ENCODE measurements at regions not wholly inside any gene's neighbourhood (a gene's known extent, or its start where the extent isn't known, plus 50 kb on each side); places are given as distances from the start of the nearest gene placed in this dataset.

- TF ChIP-seq CTCF (IDR thresholded peaks at IDR 0.05; ENCODE audit: low read depth, low read length): no peak
- H3K27me3 ChIP-seq: no peaks in the 10 kb centered on the region
- H3K9me3 ChIP-seq: no peaks in the 10 kb centered on the region
- H3K4me1 ChIP-seq: no peaks in the 10 kb centered on the region
- no peak overlapping the region for H3K4me3 ChIP-seq (ENCODE audit: low read depth, low read length)
- no peaks in the 10 kb centered on the region for H3K36me3 ChIP-seq
- DNase-seq: no peak
These were observed 493.8 kb downstream of the ARL4A start for GRCh38 chr7:13181216-13181615.

- TF ChIP-seq CTCF (IDR thresholded peaks at IDR 0.05; ENCODE audit: low read depth, low read length): no peak
- no peak overlapping the region for H3K4me3 ChIP-seq (ENCODE audit: low read depth, low read length)
- DNase-seq: no peak
- no peaks in the 10 kb centered on the region for H3K4me1 ChIP-seq
- no peaks in the 10 kb centered on the region for H3K9me3 ChIP-seq
- no peaks in the 10 kb centered on the region for H3K36me3 ChIP-seq
- no peaks in the 10 kb centered on the region for H3K27me3 ChIP-seq
These were observed 497.7 kb downstream of the ARL4A start for GRCh38 chr7:13185139-13185538.

- Histone ChIP-seq H3K4me3 (ENCODE audit: low read depth, low read length) (no peak overlapping the region), H3K27me3 (no peaks in the 10 kb centered on the region), H3K9me3 (no peaks in the 10 kb centered on the region), H3K36me3 (no peaks in the 10 kb centered on the region), H3K4me1 (no peaks in the 10 kb centered on the region)
- DNase-seq: no peak
- TF ChIP-seq CTCF (IDR thresholded peaks at IDR 0.05; ENCODE audit: low read depth, low read length): no peak
These were observed 500.9 kb downstream of the ARL4A start for GRCh38 chr7:13188236-13188805.

- Histone ChIP-seq H3K4me3 (ENCODE audit: low read depth, low read length) (no peak overlapping the region), H3K9me3 (no peaks in the 10 kb centered on the region), H3K27me3 (no peaks in the 10 kb centered on the region), H3K4me1 (no peaks in the 10 kb centered on the region), H3K36me3 (no peaks in the 10 kb centered on the region)
- no peak for TF ChIP-seq CTCF (IDR thresholded peaks at IDR 0.05; ENCODE audit: low read depth, low read length)
- DNase-seq: no peak
These were observed 501.5 kb downstream of the ARL4A start for GRCh38 chr7:13188922-13189321.

- DNase-seq: no peak
These were observed 502.2 kb downstream of the ARL4A start for GRCh38 chr7:13189668-13190067.

More at GRCh38 chr7:13189668-13190067, 502.2 kb downstream of the ARL4A start:
- no peaks in the 10 kb centered on the region for H3K36me3 ChIP-seq
- no peak overlapping the region for H3K4me3 ChIP-seq (ENCODE audit: low read depth, low read length)
- no peaks in the 10 kb centered on the region for H3K9me3 ChIP-seq
- no peaks in the 10 kb centered on the region for H3K27me3 ChIP-seq
- H3K4me1 ChIP-seq: no peaks in the 10 kb centered on the region
- no peak for TF ChIP-seq CTCF (IDR thresholded peaks at IDR 0.05; ENCODE audit: low read depth, low read length)
